ENCODE measurements at regions not wholly inside any gene's neighbourhood (a gene's known extent, or its start where the extent isn't known, plus 50 kb on each side); places are given as distances from the start of the nearest gene placed in this dataset.

GRCh38 chr20:48201885-48202284 lies 416.6 kb upstream of the SULF2 start (continued):
- TF ChIP-seq BCL11A (IDR thresholded peaks at IDR 0.05; ENCODE audit: low read depth, low read length), result no peak
- TF ChIP-seq STAT3 (IDR thresholded peaks at IDR 0.05; ENCODE audit: low read depth, low read length), result no peak
- TF ChIP-seq ZBTB11 (CRISPR knock-in tag; IDR thresholded peaks at IDR 0.05), result no peak

- 46% methylated on average over 8 of the region's 8 CpGs for WGBS (ENCODE audit: insufficient coverage, insufficient replicate concordance, low lambda C conversion rate, missing lambda C conversion rate)
- in situ Hi-C loops (cut with MboI) (no loop called here), intact Hi-C loops (cut with micrococcal nuclease; ENCODE audit: unreplicated experiment) (no loop called here)
- no peaks in the 10 kb centered on the region for H4K20me1 ChIP-seq (ENCODE audit: control insufficient read depth, insufficient read depth)
- CTCF ChIA-PET, result no interaction called here
- no peak overlapping the region for H3K27ac ChIP-seq (ENCODE audit: control insufficient read depth, insufficient read depth)
- no peak for TF ChIP-seq KLF5 (IDR thresholded peaks at IDR 0.05; ENCODE audit: partially characterized antibody)
- TF ChIP-seq MEF2B (IDR thresholded peaks at IDR 0.05; ENCODE audit: partially characterized antibody, poor library complexity, severe bottlenecking), result no peak
- no peak for TF ChIP-seq CHD4 (IDR thresholded peaks at IDR 0.05)
- no peak for TF ChIP-seq ATF7 (IDR thresholded peaks at IDR 0.05; ENCODE audit: low read depth)
- no peak for TF ChIP-seq NBN (IDR thresholded peaks at IDR 0.05)
- TF ChIP-seq PKNOX1 (IDR thresholded peaks at IDR 0.05), result no peak
- no peak for TF ChIP-seq ASH2L (IDR thresholded peaks at IDR 0.05; ENCODE audit: borderline replicate concordance, low read depth)
- no peak for TF ChIP-seq RB1 (IDR thresholded peaks at IDR 0.05; ENCODE audit: borderline replicate concordance)
- no peak for TF ChIP-seq NFXL1 (IDR thresholded peaks at IDR 0.05; ENCODE audit: borderline replicate concordance)
- no peak for TF ChIP-seq MXI1 (IDR thresholded peaks at IDR 0.05; ENCODE audit: low read depth, low read length)
- TF ChIP-seq CTCF (IDR thresholded peaks at IDR 0.05 in 2 of 3, conservative IDR thresholded peaks at IDR 0.05 in 1 of 3; ENCODE audit: control insufficient read depth in 2 of 3, extremely low read depth in 1 of 3, insufficient read depth in 1 of 3, low read depth in 3 of 3, low read length in 3 of 3), result no peak
- no peak for TF ChIP-seq TARDBP (IDR thresholded peaks at IDR 0.05; ENCODE audit: borderline replicate concordance)
- no peak for TF ChIP-seq BMI1 (IDR thresholded peaks at IDR 0.05; ENCODE audit: borderline replicate concordance)
- no peak for TF ChIP-seq FOS (IDR thresholded peaks at IDR 0.05; ENCODE audit: borderline replicate concordance, extremely low read depth, insufficient read length)
- TF ChIP-seq SPI1 (IDR thresholded peaks at IDR 0.05; ENCODE audit: borderline replicate concordance, insufficient read depth, low read depth, low read length), result no peak
- TF ChIP-seq ZNF622 (IDR thresholded peaks at IDR 0.05), result no peak
- FAIRE-seq, result no peak
- BruUV-seq (replicated peaks), result no TSS peak
- no peak overlapping the region for H3K4me3 ChIP-seq
- H3K4me2 ChIP-seq (ENCODE audit: control insufficient read depth, insufficient read depth), result no peak overlapping the region
- H3K36me3 ChIP-seq (ENCODE audit: control insufficient read depth in 2 of 2, insufficient read depth in 2 of 2, low read length in 1 of 2), result no peaks in the 10 kb centered on the region
- H3K9me3 ChIP-seq (replicated peaks; ENCODE audit: control insufficient read depth, insufficient read depth, low read length), result no peaks in the 10 kb centered on the region
- H3K9ac ChIP-seq (ENCODE audit: control insufficient read depth, insufficient read depth, low read length), result no peak overlapping the region
- no peaks in the 10 kb centered on the region for H3K4me1 ChIP-seq (ENCODE audit: control insufficient read depth, insufficient read depth, low read length)
- RAD21 ChIA-PET (ENCODE audit: unreplicated experiment), result no interaction called here
- DNase-seq (ENCODE audit: low read depth, low spot score), result no peak
- SMC1A ChIA-PET (ENCODE audit: uncharacterized antibody, unreplicated experiment), result no interaction called here
- ATAC-seq, result no peak
- peaks cover 0 to 2% of the 10 kb centered on the region in 2 experiments; a peak in 3 of 4 replicates for H3K27me3 ChIP-seq (replicated peaks in 1 of 2; ENCODE audit: control insufficient read depth in 2 of 2, insufficient read depth in 2 of 2, low read length in 1 of 2)
- no peak overlapping the region for H2AFZ ChIP-seq (ENCODE audit: control insufficient read depth, low read depth, low read length)
- H3K79me2 ChIP-seq (ENCODE audit: control insufficient read depth, insufficient read depth, low read length), result no peaks in the 10 kb centered on the region
- POLR2A ChIA-PET, result interaction anchor here (0.6 kb wide), 1 partner anchor 20 kb away, joined by 4 read pairs; no protein-coding TSS in a partner anchor
Measured at GRCh38 chr20:48201188-48201587, 415.9 kb upstream of the SULF2 start.
